SK-N-MC (cell line): ENCODE measurements at regions not wholly inside any gene's neighbourhood (a gene's known extent, or its start where the extent isn't known, plus 50 kb on each side); places are given as distances from the start of the nearest gene placed in this dataset.

ENCODE experiments used
- EZH2 ChIP-seq: fragments of 200-600 bp; sonication (generic); IDR thresholded peaks from one replicate; pipeline ENCODE4 v1.6.1; 2017; ENCODE audit warnings: antibody characterized with exemption
- POLR2AphosphoS5 ChIP-seq: IDR thresholded peaks from 2 replicates; pipeline ENCODE4 v1.6.1; 2012; ENCODE audit warnings: mild to moderate bottlenecking, low read depth, low read length, borderline replicate concordance

DNA sequence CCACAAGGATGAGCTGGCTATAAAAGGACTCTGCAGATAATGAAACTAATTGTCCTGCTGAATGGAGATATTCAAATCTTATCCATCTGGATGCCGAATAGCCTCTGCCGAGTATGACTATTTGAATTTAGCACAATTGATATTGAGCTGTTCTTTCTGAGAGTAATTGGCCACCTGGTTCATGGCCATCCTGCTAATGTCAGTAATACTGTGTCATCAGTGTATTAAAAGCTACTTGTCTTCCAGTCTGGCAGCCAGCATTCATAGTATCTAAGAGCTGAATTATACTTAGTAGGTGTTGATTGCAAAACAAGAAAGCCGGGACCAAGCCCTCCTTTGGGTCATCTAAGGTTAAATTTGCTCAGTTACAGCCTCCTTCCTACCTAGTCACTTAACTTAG lies 310.7 kb upstream of the NCAM1 start:
- TF ChIP-seq EZH2 (no peak), POLR2AphosphoS5 (no peak)
